NB4 (cell line): ENCODE measurements at regions not wholly inside any gene's neighbourhood (a gene's known extent, or its start where the extent isn't known, plus 50 kb on each side); places are given as distances from the start of the nearest gene placed in this dataset.

ENCODE experiments used
- CTCF ChIP-seq: IDR thresholded peaks from one replicate; pipeline ENCODE4 v1.5.1; 2012; ENCODE audit warnings: low read depth, low read length
- POLR2A ChIP-seq: IDR thresholded peaks from 2 replicates; pipeline ENCODE4 v1.6.1; 2011; ENCODE audit warnings: mild to moderate bottlenecking; ENCODE audit not compliant: insufficient read length; ENCODE audit errors: extremely low read depth

- no peak for TF ChIP-seq POLR2A
- TF ChIP-seq CTCF: no peak
These were observed 169.0 kb upstream of the COPS8 start for GRCh38 chr2:236916651-236917050.
